ENCODE measurements at regions not wholly inside any gene's neighbourhood (a gene's known extent, or its start where the extent isn't known, plus 50 kb on each side); places are given as distances from the start of the nearest gene placed in this dataset.

GRCh38 chr10:117425974-117426566 is 50.8 kb upstream of the PDZD8 start:
- no peak overlapping the region for H3K27ac ChIP-seq
- TF ChIP-seq CTCF (IDR thresholded peaks at IDR 0.05): no peak
- no peak for TF ChIP-seq ZFX (IDR thresholded peaks at IDR 0.05; ENCODE audit: borderline replicate concordance)

GRCh38 chr10:117424883-117425649 is 49.8 kb upstream of the PDZD8 start:
- TF ChIP-seq CTCF (IDR thresholded peaks at IDR 0.05) (no peak), ZFX (IDR thresholded peaks at IDR 0.05; ENCODE audit: borderline replicate concordance) (no peak)
- no peak overlapping the region for H3K27ac ChIP-seq

Data from 22Rv1 (cell line).